GM18873 (cell line): ENCODE measurements at regions not wholly inside any gene's neighbourhood (a gene's known extent, or its start where the extent isn't known, plus 50 kb on each side); places are given as distances from the start of the nearest gene placed in this dataset.

Experiments
- ATAC-seq: cut with Tn5 transposase; IDR thresholded peaks from one replicate; pipeline ENCODE4 v1.9.1; 2021; ENCODE audit warnings: mild to moderate bottlenecking, moderate library complexity, moderate number of reproducible peaks; ENCODE audit not compliant: unreplicated experiment, low FRiP score

- ATAC-seq, result no peak
These were observed 243.3 kb upstream of the CELF2 start for GRCh38 chr10:10774416-10774815.

GRCh38 chr10:10776363-10776762, 241.3 kb upstream of the CELF2 start:
- ATAC-seq, result no peak

GRCh38 chr10:10777279-10777678, 240.4 kb upstream of the CELF2 start:
- ATAC-seq, result no peak

- ATAC-seq, result no peak
These were observed 239.9 kb upstream of the CELF2 start for GRCh38 chr10:10777723-10778122.

GRCh38 chr10:10778959-10779358, 238.7 kb upstream of the CELF2 start:
- ATAC-seq, result no peak

GRCh38 chr10:10779511-10779910, 238.2 kb upstream of the CELF2 start:
- no peak for ATAC-seq

- ATAC-seq, result no peak
These were observed 236.9 kb upstream of the CELF2 start for GRCh38 chr10:10780746-10781145.

GRCh38 chr10:10782603-10783002, 235.1 kb upstream of the CELF2 start:
- no peak for ATAC-seq

GRCh38 chr10:10785627-10786026, 232.0 kb upstream of the CELF2 start:
- ATAC-seq, result no peak

- no peak for ATAC-seq
These were observed 231.3 kb upstream of the CELF2 start for GRCh38 chr10:10786109-10787090.

- no peak for ATAC-seq
These were observed 230.1 kb upstream of the CELF2 start for GRCh38 chr10:10787586-10787985.

GRCh38 chr10:10788761-10789160, 228.9 kb upstream of the CELF2 start:
- no peak for ATAC-seq

GRCh38 chr10:10791869-10792268, 225.8 kb upstream of the CELF2 start:
- no peak for ATAC-seq

GRCh38 chr10:10792681-10793080, 225.0 kb upstream of the CELF2 start:
- no peak for ATAC-seq

- no peak for ATAC-seq
These were observed 223.6 kb upstream of the CELF2 start for GRCh38 chr10:10794046-10794445.

- no peak for ATAC-seq
These were observed 222.9 kb upstream of the CELF2 start for GRCh38 chr10:10794791-10795191.

GRCh38 chr10:10796061-10796773, 221.5 kb upstream of the CELF2 start:
- no peak for ATAC-seq

GRCh38 chr10:10796774-10797415, 220.8 kb upstream of the CELF2 start:
- ATAC-seq, result no peak

GRCh38 chr10:10797513-10797912, 220.2 kb upstream of the CELF2 start:
- no peak for ATAC-seq

- no peak for ATAC-seq
These were observed 219.4 kb upstream of the CELF2 start for GRCh38 chr10:10798102-10798863.

GRCh38 chr10:10798864-10799192, 218.8 kb upstream of the CELF2 start:
- ATAC-seq, result no peak
